Heart right ventricle (tissue), 16 donors: ENCODE measurements at regions not wholly inside any gene's neighbourhood (a gene's known extent, or its start where the extent isn't known, plus 50 kb on each side); places are given as distances from the start of the nearest gene placed in this dataset.

Experiments used
- ATAC-seq, 8 donors: fragments of 200-7000 bp; cut with Tn5 transposase; one replicate each; pipeline ENCODE4 v1.9.1; 2020; ENCODE audit warnings: mild to moderate bottlenecking in 8 of 8, moderate library complexity in 8 of 8, moderate number of reproducible peaks in 1 of 8
- DNase-seq, 2 donors: peaks; one replicate each; pipeline ENCODE4 v3.0.0-alpha.2; 2020
- H3K27ac ChIP-seq, 10 donors: fragments of 200-600 bp; sonication (generic) in 2 of 10; one replicate each; pipeline versions ENCODE4 v1.5.0 to v1.8.0; 2020 to 2022; ENCODE audit warnings: mild to moderate bottlenecking in 3 of 10
- H3K27me3 ChIP-seq, 7 donors: fragments of 200-600 bp; one replicate each; pipeline ENCODE4 v1.8.0; 2021 to 2022; ENCODE audit warnings: mild to moderate bottlenecking in 2 of 7
- H3K36me3 ChIP-seq, 9 donors: fragments of 200-600 bp; sonication (generic) in 1 of 9; one replicate each; pipeline versions ENCODE4 v1.5.0 to v1.8.0; 2020 to 2022; ENCODE audit warnings: mild to moderate bottlenecking in 2 of 9
- H3K4me1 ChIP-seq, 9 donors: fragments of 200-600 bp; sonication (generic) in 1 of 9; one replicate each; pipeline versions ENCODE4 v1.5.0 to v1.8.0; 2020 to 2022; ENCODE audit warnings: mild to moderate bottlenecking in 4 of 9
- H3K4me3 ChIP-seq, 10 donors: fragments of 200-600 bp; sonication (generic) in 2 of 10; one replicate each; pipeline versions ENCODE4 v1.5.0 to v1.8.0; 2020 to 2022; ENCODE audit warnings: mild to moderate bottlenecking in 7 of 10, moderate library complexity in 2 of 10
- H3K9me3 ChIP-seq, 11 donors: fragments of 200-600 bp in 10 of 11; sonication (generic) in 2 of 11; one replicate each; pipeline versions ENCODE4 v1.5.0 to v1.8.0; 2013 to 2022; ENCODE audit warnings: mild to moderate bottlenecking in 2 of 11, control low read depth in 1 of 11, moderate library complexity in 1 of 11
- CTCF ChIP-seq, 9 donors: fragments of 200-600 bp; sonication (generic) in 2 of 9; IDR thresholded peaks; one replicate each; pipeline versions ENCODE4 v1.5.0 to v1.8.0; 2021 to 2022; ENCODE audit warnings: antibody characterized with exemption in 9 of 9, mild to moderate bottlenecking in 5 of 9, moderate library complexity in 1 of 9
- WGBS, 2 donors: extraction: QIAGEN DNeasy Blood & Tissue Kit; methylation state at CpG; one replicate each; pipeline ENCODE4 v1.1.7; 2013; ENCODE audit warnings: inconsistent platforms in 1 of 2; 5-methylcytosine and 5-hydroxymethylcytosine counted together
- intact Hi-C, 10 donors: fragments of 100-400 bp; cut with DNase I; formaldehyde crosslinking; loops; one replicate each; pipeline versions ENCODE4 v1.11.1 to v1.14.2; 2022
- donor health status: Arrhythmogenic right ventricular cardiomyopathy.
- donor health status: ischemic (EF 13 %, LVEDD 7.1; RV severe dilation, severe dysfunction).
- donor health status: healthy with polysubstance abuse.
- donor health status: DM: no; HTN: yes; CAD: no.
- donor health status: DM: no; HTN: no; CAD: no.
- donor health status: ischemic (EF 25% LVEDD 6.9; RV normal size, moderate dysfunction).
- donor health status: ischemic (EF 25% LVEDD 5.7; RV mildly dilated, moderate dysfunction).
- donor health status: healthy.
- donor health status: DM: yes; HTN: yes; CAD: no.
- donor health status: Ischemic cardiomyopathy.
- donor health status: ischemic (EF 35%, LVEDD 5.7; RV mildly dilated, moderate dysfunction).
- donor health status: nonischemic (EF 11% LVEDD 7.7; RV severe dilation, severe dysfunction).
- donor health status: DM: yes; HTN: yes; CAD: no.
- donor health status: PGD.
- donor health status: ischemic (EF 29% LVEDD 5.4; RV normal size, mild dysfunction).
- donor health status: nonischemic (EF 23%, LVEDD 6.1; RV moderate dilation, normal function).

DNA sequence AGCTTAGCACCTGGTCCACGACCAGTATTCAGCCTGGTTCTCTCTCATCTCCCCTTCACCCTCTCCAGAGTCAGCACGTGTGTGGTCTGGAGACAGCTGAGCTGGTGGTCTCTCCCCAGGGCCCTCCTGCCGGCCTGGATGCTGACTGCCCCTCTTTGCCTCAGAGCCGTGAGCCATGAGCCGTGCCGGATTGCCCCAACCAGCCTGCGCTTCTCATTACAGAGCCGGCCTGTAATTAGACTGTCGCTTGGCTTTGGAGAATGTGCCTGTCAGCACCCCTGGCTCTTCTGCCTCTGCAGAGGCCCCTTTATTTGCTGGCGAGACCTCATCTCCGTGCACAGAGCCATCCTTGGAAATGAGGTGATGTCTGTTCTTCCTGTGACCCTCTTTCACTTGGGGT is 118.7 kb upstream of the BOD1 start:
- no peak overlapping the region for H3K27ac ChIP-seq

GRCh38 chr5:173735691-173736090 is 119.2 kb upstream of the BOD1 start:
- Histone ChIP-seq H3K27ac (no peak overlapping the region), H3K27me3 (no peaks in the 10 kb centered on the region), H3K36me3 (no peaks in the 10 kb centered on the region), H3K9me3 (no peaks in the 10 kb centered on the region), H3K4me3 (no peak overlapping the region), H3K4me1 (no peaks in the 10 kb centered on the region)
- intact Hi-C loops, result no loop called here
- no peak for ATAC-seq
- 90 to 97% methylated on average over 4 to 5 of the region's 5 CpGs for WGBS, 2 donors
- no peak for DNase-seq
- no peak for TF ChIP-seq CTCF (IDR thresholded peaks at IDR 0.05)

More for the DNA sequence above, 118.7 kb upstream of the BOD1 start:
- H3K27me3 ChIP-seq, result no peaks in the 10 kb centered on the region
- H3K9me3 ChIP-seq, result no peaks in the 10 kb centered on the region
- no peak overlapping the region for H3K4me3 ChIP-seq
- ATAC-seq (no peak), DNase-seq (no peak)
- intact Hi-C loops, result no loop called here
- H3K4me1 ChIP-seq, result no peaks in the 10 kb centered on the region
- H3K36me3 ChIP-seq, result no peaks in the 10 kb centered on the region
- TF ChIP-seq CTCF (IDR thresholded peaks at IDR 0.05), result no peak
- WGBS, 2 donors, result 66 to 68% methylated on average over 11 of the region's 11 CpGs

- H3K27me3 ChIP-seq, result no peaks in the 10 kb centered on the region
- ATAC-seq, result no peak
- no peaks in the 10 kb centered on the region for H3K36me3 ChIP-seq
- intact Hi-C loops, result no loop called here
- no peaks in the 10 kb centered on the region for H3K4me1 ChIP-seq
- 70 to 75% methylated on average over 4 of the region's 4 CpGs for WGBS, 2 donors
- no peak overlapping the region for H3K4me3 ChIP-seq
- H3K9me3 ChIP-seq, result no peaks in the 10 kb centered on the region
- no peak overlapping the region for H3K27ac ChIP-seq
- DNase-seq, result no peak
- no peak for TF ChIP-seq CTCF (IDR thresholded peaks at IDR 0.05)
Measured at GRCh38 chr5:173736374-173736773, 119.9 kb upstream of the BOD1 start.

- intact Hi-C loops, result no loop called here
- no peak for ATAC-seq
- Histone ChIP-seq H3K27me3 (no peaks in the 10 kb centered on the region), H3K4me1 (peaks cover 0 to 3% (median 0%) of the 10 kb centered on the region in 9 donors), H3K36me3 (no peaks in the 10 kb centered on the region), H3K4me3 (no peak overlapping the region), H3K27ac (no peak overlapping the region), H3K9me3 (no peaks in the 10 kb centered on the region)
- TF ChIP-seq CTCF (IDR thresholded peaks at IDR 0.05), result no peak
- 54 to 58% methylated on average over 8 of the region's 8 CpGs for WGBS, 2 donors
- DNase-seq, result no peak
Measured at GRCh38 chr5:173736923-173737412, 120.5 kb upstream of the BOD1 start.
